A673 (cell line): ENCODE measurements at regions not wholly inside any gene's neighbourhood (a gene's known extent, or its start where the extent isn't known, plus 50 kb on each side); places are given as distances from the start of the nearest gene placed in this dataset.

Experiments used
- CTCF ChIP-seq: fragments of 300-800, 200-600 bp; sonication (generic); conservative IDR thresholded peaks from 2 replicates; pipeline ENCODE4 v1.5.1; 2017; ENCODE audit warnings: low read depth, mild to moderate bottlenecking, antibody characterized with exemption, low read length, moderate library complexity, mixed read lengths
- EZH2 ChIP-seq: fragments of 200-600 bp; sonication (generic); IDR thresholded peaks from 2 replicates; pipeline ENCODE4 v1.6.1; 2017; ENCODE audit warnings: borderline replicate concordance, low read depth, mild to moderate bottlenecking, mixed read lengths, antibody characterized with exemption, low read length; ENCODE audit not compliant: poor library complexity, severe bottlenecking

- no peak for TF ChIP-seq CTCF
- TF ChIP-seq EZH2, result no peak
These were observed 83.4 kb upstream of the WNT7A start for GRCh38 chr3:13963137-13963886.
